Fibroblast of the conjunctiva (primary cell): ENCODE measurements at regions not wholly inside any gene's neighbourhood (a gene's known extent, or its start where the extent isn't known, plus 50 kb on each side); places are given as distances from the start of the nearest gene placed in this dataset.

Source experiments
- DNase-seq: peaks from one replicate; pipeline ENCODE4 v3.0.0-alpha.2; 2010; ENCODE audit warnings: low read depth

DNA sequence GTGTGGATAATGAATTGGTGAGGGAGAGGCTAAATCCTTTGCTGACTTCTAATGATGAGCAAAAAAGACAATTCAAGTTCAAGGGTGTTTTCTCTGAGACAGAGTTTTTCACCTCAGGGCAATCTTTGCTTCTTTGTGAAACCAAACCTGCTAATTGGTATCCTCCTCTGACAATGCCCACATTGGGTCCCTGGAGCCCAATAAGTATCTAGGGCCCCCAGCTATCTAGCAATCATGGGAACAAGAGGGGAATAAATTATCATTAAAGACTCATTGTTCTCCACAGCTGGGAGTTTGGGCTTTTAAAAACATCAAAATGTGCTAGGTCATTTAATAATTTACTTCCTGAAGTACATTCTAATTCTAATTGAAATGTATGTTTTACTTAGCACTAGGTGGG, 227.3 kb downstream of the TMEM167A start:
- no peak for DNase-seq

DNA sequence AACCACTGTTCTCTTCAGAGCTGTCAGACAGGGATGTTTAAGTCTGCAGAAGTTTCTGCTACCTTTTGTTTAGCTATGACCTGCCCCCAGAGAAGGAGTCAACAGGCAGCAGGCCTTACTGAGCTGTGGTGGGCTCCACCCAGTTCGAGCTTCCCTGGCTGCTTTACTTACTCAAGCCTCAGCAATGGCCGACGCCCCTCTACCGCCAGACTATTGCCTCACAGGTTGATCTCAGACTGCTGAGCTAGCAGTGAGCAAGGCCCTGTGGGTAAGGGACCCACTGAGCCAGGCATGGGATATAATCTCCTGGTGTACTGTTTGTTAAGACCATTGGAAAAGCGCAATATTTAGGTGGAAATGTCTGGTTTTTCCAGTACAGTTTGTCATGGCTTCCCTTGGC, 229.6 kb downstream of the TMEM167A start:
- DNase-seq, result no peak

DNA sequence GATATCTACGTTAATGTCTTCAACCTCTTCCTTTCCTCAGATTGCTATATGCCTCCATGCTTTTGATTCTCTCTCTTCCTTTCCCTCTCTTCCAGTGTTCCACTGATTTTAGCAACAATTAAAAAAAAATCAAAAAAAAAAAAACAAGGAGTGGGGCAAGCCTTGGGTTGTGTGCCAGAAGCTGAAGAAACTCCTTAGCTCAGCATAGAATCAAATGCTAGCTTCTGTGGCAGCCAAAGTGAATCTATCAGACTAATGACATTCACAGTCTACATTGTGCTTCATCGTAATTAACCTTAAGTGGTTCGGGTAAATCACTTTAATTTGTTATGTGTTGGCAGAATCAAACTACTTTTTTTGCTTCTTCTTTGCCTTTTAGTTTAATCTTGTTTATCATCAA, 237.3 kb downstream of the TMEM167A start:
- DNase-seq, result no peak

DNA sequence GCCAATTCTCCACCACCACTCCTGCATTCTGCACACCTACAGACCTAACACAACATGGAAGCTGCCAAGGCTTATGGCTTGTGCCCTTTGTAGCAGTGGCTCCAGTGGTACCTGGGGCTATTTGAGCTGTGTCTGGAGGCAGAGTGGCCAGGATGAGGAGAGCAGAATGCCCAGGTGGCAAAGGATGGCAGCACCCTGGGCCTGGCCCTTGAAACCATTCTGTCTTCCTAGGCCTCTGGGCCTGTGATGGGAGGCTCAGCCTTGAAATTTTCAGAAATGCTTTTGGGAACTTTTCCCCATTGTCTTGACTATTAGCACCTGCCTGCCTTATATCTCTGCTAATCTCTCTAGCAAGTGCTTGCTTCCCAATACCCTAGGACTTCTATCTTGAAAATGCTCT, 241.7 kb downstream of the TMEM167A start:
- no peak for DNase-seq

DNA sequence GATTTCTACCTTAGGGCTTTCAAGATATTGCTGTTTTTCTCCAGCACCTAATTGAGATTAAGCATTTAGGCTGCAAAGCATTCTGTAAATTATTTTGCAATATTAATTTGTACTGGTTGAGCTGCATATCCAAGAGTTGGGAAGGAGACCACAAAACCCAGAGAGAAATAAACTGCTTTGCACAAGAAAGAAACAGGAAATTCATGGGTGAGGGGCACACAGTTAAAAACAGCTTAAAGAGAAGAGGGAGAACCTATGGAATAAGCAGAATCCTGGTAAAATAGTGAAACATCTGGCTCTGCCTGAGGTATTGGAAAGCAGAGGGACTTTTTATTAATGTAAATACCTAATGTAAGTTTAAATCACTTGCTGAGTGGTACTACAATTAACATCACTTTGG, 243.0 kb downstream of the TMEM167A start:
- DNase-seq, result no peak

DNA sequence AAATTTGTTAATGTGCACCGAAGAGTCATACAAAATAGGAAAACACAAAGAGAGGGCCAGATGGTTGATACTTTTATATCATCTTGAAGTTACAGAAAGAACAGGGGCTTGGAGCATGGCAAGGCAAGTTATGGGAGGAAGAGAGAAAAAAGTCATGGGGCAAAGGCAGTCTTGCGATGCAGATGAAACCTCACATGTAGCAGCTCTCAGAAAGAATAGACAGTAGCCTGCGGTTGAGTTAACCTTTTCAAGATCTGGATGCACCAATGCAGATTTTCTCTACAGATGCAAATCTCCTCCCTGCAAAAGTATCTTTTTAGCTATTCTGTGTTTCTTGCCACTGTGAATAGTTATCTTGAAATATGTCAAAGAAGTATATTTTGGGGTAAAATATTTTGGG, 243.9 kb downstream of the TMEM167A start:
- DNase-seq, result no peak

DNA sequence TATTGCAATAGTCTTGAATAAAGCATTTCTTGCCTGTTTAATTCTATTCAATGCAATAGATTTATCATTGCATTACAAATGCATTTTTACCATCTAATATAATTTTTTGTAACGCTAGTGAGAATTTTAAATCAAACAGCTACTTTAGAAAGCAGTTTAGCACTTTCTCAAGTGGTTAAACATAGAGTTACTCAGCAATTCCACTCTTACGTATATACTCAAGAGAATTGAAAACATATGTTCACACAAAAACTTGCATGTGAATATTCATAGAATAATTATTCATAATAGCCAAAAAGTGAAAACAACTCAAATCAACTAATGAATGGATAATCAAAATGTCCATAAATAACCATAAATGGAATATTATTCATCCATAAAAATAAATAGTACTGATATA, 244.7 kb downstream of the TMEM167A start:
- DNase-seq, result no peak

DNA sequence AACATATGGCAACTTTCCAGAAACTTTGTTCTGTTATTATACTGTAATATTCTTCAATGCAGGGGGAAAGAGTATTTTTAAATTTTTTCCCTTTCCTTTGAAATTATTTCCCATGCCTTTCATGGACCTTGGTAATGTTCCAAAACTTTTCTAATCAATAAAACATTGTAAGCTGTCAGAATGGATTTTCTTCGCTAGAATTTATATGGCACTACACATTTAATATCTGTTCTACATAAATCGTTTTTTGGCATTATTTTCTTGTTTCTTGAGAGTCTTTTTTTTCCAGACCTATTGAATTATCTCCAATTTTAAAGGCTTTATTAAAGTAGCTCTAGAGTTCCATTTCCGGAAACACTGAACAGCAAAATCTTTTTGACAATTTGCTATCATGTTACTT, 249.0 kb downstream of the TMEM167A start:
- no peak for DNase-seq

DNA sequence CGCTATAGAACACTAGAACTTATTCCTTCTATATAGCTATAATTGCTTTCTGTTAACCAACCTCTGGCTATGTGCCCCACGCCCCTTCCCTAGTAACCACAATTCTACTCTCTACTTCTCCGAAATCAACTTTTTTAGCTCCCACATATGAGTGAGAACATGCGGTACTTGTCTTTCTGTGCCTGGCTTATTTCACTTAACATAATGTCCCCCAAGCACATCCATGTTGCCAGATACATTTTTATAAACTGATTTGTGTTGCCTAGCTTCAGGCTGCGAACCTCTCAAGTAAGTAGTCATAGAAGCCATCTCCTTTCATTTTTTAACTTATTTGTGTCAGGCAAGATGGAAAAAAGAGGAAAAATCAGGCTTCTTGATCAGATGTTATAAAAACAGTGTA, 249.5 kb downstream of the TMEM167A start:
- no peak for DNase-seq

DNA sequence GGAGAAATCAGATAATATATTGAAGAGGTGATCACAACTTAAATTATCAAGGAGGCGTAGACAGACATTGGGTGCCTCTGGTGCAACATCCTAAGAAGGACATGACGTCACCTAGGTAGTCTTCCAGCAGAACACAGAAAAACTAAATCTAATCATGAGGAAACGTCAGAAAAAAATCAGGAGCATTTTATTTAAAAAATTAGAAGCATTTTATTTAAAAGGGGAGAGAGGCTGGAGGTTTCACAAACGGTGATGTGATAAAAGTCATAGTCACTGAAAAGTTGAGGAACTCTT, 254.6 kb downstream of the TMEM167A start:
- no peak for DNase-seq

DNA sequence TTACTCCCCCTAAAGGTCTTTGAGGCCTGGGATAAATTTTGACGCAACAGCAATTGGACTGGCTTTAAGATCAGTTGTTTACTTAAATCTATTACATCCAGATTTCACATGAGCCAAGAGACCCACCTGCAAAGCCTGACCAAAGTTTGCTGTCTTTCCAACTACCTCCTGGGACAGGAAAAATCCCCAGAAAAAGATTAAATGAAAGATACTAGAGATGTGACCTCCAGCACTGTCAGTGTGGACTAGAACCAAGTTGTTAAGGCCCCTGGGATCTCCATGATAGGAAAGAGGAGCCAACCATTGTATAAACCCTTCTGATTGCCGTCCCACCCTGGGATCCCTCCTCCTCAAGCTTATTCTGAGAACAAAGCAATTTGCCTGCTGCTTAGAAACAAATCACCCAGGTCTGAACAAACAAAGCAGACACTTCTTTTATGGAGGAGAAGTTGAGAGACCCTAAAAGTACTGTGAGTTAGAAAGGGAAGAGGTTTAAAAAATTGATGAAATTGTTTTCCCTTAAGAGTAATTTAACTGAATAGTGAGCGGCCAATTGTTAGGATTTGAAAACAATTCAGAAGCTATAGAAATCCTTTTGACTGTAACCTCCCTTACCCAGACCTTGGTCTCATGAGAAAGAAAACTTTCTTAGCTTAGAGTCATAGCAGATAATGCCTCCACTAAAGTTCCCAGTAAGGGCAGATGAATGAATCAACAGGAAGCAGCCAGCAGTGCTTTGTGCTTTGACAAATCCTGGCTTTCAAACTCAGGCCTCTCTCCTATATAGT, 255.2 kb downstream of the TMEM167A start:
- no peak for DNase-seq

DNA sequence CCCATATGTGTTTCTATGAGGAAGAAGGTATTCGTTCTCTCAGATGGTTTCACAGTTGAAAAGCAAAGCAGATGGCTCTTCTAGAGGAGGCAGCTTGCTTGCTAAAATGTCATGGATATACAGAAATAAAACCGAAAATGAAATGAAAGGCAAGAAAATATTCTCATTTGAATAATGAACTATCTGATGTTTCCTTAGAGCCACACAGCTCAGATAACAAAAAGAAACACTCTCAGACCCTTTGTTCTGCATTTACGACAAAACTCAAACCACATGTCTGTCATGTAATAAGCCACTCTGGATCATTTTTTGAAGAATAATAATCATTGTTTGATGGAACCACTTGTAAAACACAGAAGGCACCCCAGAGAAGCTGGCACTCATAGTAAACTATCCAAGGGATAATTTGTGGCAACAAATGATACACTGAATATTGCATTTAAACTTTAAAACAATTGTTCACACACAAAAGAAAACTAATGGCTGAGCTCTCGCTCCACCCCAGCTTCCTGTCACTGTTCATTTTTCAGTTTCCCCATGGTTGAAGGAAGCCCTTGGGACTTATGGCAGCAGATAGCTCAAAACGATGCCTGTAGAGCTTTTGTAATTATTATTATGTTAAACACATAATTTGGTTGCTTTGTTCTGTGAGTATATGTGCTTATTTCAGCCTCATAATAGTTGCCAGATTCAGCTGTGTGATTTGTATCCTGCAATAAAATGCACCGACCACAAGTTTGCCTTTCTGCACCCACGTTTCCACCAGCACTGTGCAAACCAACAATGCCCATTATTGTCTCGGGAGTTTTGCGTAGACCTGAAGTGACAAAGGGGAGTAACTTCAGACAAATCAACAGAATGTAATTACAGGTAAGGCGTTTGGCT, 256.0 kb downstream of the TMEM167A start:
- DNase-seq, result no peak

DNA sequence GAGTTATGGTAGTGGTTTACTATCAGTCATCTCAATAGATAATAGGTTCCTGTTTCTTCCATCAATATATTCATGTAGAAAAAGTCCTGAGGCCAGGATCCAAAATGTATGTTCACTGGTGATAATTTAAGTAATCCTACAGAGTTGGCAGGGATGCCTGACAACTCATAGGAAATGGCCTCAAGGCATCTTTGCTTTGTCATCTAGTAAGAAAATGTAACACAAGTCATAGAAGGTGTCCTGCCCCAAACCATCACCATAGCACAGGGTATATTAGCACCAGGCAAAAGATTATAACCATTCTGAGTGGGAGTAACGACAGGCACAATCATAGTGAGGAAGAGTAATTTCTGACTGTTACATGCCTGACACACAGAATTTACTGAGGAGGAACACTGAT, 257.0 kb downstream of the TMEM167A start:
- no peak for DNase-seq

DNA sequence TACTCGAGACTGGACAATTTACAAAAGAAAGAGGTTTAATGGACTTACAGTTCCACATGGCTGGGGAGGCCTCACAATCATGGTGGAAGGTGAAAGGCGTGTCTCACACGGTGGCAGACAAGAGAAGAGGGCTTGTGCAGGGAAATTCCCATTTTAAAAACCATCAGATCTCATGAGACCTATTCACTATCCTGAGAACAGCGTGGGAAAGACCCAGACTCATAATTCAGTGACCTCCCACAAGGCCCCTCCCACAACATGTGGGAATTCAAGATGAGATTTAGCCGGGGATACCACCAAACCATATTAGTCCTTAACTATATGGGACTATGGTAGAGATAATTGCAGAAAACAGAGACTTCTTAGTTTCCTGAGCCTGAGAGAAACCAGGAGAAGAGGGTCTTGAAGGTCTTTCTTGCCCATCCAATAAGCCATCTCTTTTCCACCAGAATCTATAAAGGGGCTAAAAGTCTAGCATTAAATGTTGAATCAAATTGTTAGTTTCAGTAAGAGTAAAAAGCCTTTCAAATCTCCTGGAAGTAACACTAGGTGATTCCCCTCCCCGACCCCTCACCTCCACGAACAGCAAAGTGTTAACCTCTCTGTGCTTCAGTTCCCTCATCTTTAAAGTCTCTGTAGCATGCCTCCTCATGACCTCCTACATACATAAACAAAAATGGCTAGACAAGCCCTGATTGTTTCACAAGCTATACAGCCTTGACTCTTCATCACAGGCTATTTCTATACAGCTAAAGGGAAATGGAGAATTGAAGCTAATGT, 259.1 kb downstream of the TMEM167A start:
- no peak for DNase-seq

DNA sequence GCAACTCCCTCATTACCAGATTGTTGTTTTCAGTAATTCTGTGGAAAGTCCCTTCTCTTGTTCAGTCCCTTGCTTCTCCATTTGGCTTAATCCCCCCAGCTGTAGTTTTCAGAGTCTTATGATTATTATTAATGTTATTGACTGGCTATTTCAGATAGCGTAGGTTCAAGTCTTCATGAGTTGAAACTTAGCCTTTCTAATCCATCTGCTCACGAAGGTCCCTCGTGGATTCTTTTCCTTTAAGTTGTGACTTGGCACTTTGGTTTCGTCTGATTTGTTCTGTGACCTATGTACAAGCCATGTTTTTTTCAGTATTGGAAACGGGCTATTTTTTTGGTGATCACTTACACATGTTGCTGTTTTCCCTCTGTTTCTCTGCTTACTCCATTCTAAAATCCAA, 260.3 kb downstream of the TMEM167A start:
- DNase-seq, result no peak

DNA sequence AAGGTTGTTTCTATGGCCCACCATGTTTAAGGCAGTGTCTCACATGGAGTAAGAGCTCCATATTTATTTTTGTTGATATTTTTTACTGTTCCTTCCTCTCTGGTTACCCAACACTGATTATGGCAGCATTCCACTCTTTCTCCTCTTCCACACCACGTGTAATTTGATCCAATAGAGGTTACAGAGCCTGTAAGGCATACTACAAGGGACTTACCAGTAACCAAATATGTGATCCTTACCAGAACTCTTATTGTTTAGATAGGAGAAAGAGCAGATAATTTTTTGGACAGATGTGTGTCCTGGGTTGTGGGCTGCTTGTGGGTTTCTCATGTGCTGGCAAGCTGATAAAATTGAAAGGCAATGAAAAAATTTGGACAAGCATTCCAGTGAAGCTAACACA, 261.3 kb downstream of the TMEM167A start:
- DNase-seq, result no peak

DNA sequence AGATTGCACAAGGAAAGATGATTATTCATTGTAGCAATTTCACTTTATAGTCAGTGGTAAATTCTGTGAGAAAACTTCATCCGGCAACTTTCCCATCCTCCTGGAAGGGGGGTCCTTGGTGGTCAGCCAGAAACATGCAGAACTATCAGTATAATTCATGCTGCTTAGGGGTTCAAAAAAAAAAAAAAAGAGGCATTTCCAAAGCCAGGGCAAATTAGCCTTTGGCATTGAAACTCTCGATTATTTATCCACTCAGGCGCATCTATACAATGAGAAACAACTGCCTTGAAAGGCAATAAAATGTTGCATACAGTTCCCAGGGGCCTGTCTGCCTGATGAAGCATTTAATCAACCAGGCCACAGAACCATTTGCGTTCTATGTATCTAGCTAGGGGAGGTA, 263.3 kb downstream of the TMEM167A start:
- no peak for DNase-seq

DNA sequence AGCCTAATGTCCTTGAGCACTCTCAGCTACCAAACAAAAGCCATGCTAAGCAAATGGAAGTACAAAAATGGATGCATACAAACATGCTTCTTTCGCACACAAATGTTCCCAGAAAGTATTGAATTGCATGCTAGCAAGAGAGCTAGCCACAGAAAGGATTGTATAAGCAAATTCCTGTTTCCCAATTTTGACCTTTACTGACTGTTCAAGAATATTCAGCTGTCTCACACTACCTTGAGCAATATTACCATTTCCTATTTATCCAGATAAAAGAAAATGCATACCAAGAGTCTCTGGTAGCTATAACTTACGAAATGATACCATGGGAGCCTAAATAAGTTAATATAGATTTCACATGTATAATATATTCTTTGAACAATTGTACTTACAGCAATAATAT, 264.6 kb downstream of the TMEM167A start:
- no peak for DNase-seq

DNA sequence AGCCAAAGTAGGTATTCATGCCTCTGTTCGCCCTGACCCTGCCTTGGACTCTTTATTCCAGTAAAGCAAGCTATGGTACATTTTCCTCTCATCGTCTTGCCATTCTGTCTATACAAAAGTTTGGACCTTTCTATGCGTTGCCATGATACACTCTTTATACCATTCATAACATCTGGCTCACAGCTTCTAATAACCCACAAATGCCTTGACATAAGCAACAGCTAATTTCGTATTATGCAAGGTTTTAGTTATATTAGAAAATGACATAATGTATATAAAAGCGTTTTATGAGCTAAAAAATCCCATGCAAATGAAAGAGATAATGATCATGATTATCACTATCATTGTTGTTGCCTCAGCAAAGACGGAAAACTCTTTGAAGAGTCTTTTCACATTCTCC, 265.7 kb downstream of the TMEM167A start:
- DNase-seq, result no peak

DNA sequence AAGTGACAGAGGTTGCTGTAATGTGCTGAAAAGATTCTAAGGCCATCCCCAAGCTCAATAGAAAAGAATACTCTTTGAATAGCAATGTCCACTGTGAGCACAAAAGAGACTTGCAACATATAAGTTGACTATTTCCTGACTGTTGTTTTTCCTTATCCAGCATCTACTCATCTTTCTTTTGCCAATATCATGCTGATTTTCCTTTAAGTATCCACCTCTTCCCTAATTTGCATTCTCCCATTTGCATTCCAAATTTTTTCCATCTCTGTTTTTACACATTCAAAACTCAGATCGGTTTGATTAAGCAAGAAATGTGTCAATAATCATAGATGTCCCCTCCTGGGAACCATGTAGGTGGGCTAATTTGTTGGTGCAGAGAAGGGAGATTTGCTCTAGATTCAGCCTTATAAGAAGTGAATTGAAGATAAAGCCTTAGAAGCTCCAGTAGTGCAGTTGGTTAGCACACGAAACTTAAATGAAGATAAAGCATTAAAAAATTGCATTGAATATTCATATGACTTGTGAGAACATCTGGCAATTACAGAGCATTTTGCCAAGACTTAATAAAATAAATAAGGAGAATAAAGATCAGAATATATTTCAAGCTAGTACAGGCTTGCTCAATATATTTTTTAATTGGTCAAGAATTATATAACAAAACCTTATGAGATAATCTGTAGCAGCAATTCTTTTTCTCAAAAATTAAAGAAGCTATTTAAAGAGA, 267.6 kb downstream of the TMEM167A start:
- DNase-seq, result no peak

DNA sequence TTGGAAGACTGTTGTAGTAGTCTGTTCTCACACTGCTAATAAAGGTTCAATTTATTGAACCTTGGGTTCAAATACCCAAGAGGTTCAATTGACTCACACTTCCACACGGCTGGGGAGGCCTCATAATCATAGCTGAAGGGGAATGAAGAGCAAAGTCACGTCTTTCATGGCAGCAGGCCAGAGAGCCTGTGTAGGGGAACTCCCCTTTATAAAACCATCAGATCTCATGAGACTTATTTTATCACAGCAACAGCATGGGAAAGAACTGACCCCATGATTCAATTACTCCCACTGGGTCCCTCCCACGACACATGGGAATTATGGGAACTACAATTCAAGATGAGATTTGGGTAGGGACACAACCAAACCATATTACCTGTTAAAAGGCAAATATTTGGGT, 268.2 kb downstream of the TMEM167A start:
- no peak for DNase-seq

DNA sequence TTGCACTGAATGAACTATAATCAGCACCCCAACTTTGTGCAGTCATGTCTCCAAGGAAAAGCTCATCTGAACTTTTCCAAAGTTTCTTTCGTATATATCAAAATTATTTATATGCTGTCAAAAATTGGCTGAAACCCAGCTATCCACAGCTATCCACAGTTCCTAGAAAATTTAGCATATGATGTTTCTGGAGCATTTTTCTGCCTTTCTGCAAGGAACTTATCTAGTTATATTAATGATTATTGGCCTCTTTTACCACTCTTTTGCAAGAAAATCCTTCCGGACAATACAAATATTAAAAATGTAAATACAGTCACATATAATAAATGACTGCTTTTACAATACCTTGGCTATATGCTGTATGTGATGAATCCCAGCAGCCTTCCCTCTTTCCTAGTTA, 270.2 kb downstream of the TMEM167A start:
- no peak for DNase-seq
